Activated CD4-positive, alpha-beta T cell treated with anti-CD3 and anti-CD28 coated beads for 36 hours (primary cell): ENCODE measurements at regions not wholly inside any gene's neighbourhood (a gene's known extent, or its start where the extent isn't known, plus 50 kb on each side); places are given as distances from the start of the nearest gene placed in this dataset.

ENCODE experiments used
- ATAC-seq: fragments of 200-7000 bp; cut with Tn5 transposase; one replicate; pipeline ENCODE4 v1.10.0; 2021; ENCODE audit warnings: mild to moderate bottlenecking, moderate library complexity
- CTCF ChIA-PET: fragments of 350-600 bp; sonication (Branson Sonifier 250); formaldehyde crosslinking; loops from one replicate; lab custom pipeline; 2021; ENCODE audit warnings: antibody characterized with exemption; lab: Charles Lee
- POLR2A ChIA-PET: fragments of 350-600 bp; sonication (Branson Sonifier 250); formaldehyde crosslinking; loops from one replicate; lab custom pipeline; 2021; ENCODE audit warnings: antibody characterized with exemption, inconsistent platforms; lab: Charles Lee
- DNase-seq: peaks from one replicate; pipeline ENCODE4 v3.0.0-alpha.2; 2020
- H3K27ac Mint-ChIP-seq: one replicate; pipeline ENCODE4 v1.8.0; 2021; ENCODE audit warnings: mixed read lengths
- H3K27me3 Mint-ChIP-seq: one replicate; pipeline ENCODE4 v1.8.0; 2021; ENCODE audit warnings: mixed read lengths
- H3K36me3 Mint-ChIP-seq: one replicate; pipeline ENCODE4 v1.8.0; 2021; ENCODE audit warnings: low read depth, mixed read lengths
- H3K4me1 Mint-ChIP-seq: one replicate; pipeline ENCODE4 v1.8.0; 2021; ENCODE audit warnings: mixed read lengths
- H3K4me3 Mint-ChIP-seq: one replicate; pipeline ENCODE4 v1.8.0; 2021; ENCODE audit warnings: mild to moderate bottlenecking, moderate library complexity, mixed read lengths
- H3K9me3 Mint-ChIP-seq: one replicate; pipeline ENCODE4 v1.8.0; 2021; ENCODE audit warnings: low read depth, mixed read lengths
- intact Hi-C, 2 experiments: fragments of 100-400 bp; cut with DNase I in 1 of 2; cut with micrococcal nuclease in 1 of 2; formaldehyde crosslinking; loops; one replicate each; pipeline versions ENCODE4 v1.14.2 to v1.15.1; 2022 to 2024; cut with DNase I, micrococcal nuclease

GRCh38 chr11:80362563-80363340 lies 921.9 kb upstream of the TENM4 start:
- Mint-ChIP-seq H3K9me3 (peaks cover 3% of the 10 kb centered on the region), H3K4me1 (no peaks in the 10 kb centered on the region), H3K36me3 (no peaks in the 10 kb centered on the region), H3K27ac (no peak overlapping the region), H3K27me3 (no peaks in the 10 kb centered on the region), H3K4me3 (no peak overlapping the region)
- ChIA-PET POLR2A (no interaction called here), CTCF (no interaction called here)
- ATAC-seq (no peak), DNase-seq (no peak)
- intact Hi-C loops: no loop called here

- Mint-ChIP-seq H3K4me1 (no peaks in the 10 kb centered on the region), H3K27ac (no peak overlapping the region), H3K9me3 (peaks cover 4% of the 10 kb centered on the region), H3K27me3 (no peaks in the 10 kb centered on the region), H3K4me3 (no peak overlapping the region), H3K36me3 (no peaks in the 10 kb centered on the region)
- ChIA-PET CTCF (no interaction called here), POLR2A (no interaction called here)
- no peak for ATAC-seq
- intact Hi-C loops: no loop called here
- no peak for DNase-seq
These were observed 914.4 kb upstream of the TENM4 start for GRCh38 chr11:80355251-80355650.

- Mint-ChIP-seq H3K27ac (no peak overlapping the region), H3K9me3 (no peaks in the 10 kb centered on the region), H3K27me3 (no peaks in the 10 kb centered on the region), H3K4me1 (no peaks in the 10 kb centered on the region), H3K4me3 (no peak overlapping the region), H3K36me3 (no peaks in the 10 kb centered on the region)
- DNase-seq: no peak
- no peak for ATAC-seq
- ChIA-PET CTCF (no interaction called here), POLR2A (no interaction called here)
- intact Hi-C loops: no loop called here
These were observed 909.7 kb upstream of the TENM4 start for GRCh38 chr11:80350541-80350940.

GRCh38 chr11:80349997-80350396 lies 909.2 kb upstream of the TENM4 start:
- H3K9me3 Mint-ChIP-seq: no peaks in the 10 kb centered on the region
- no peak for DNase-seq
- H3K27me3 Mint-ChIP-seq: no peaks in the 10 kb centered on the region
- no peaks in the 10 kb centered on the region for H3K4me1 Mint-ChIP-seq
- intact Hi-C loops: no loop called here
- CTCF ChIA-PET: interaction anchor here (0.6 kb wide), 1 partner anchor 80 kb away, joined by 3 read pairs; no protein-coding TSS in a partner anchor
- H3K4me3 Mint-ChIP-seq: no peak overlapping the region
- POLR2A ChIA-PET: no interaction called here
- H3K36me3 Mint-ChIP-seq: no peaks in the 10 kb centered on the region
- ATAC-seq: no peak
- H3K27ac Mint-ChIP-seq: no peak overlapping the region

- no peak for ATAC-seq
- peaks cover under 1% of the 10 kb centered on the region for H3K9me3 Mint-ChIP-seq
- intact Hi-C loops: no loop called here
- ChIA-PET CTCF (no interaction called here), POLR2A (no interaction called here)
- H3K36me3 Mint-ChIP-seq: no peaks in the 10 kb centered on the region
- no peaks in the 10 kb centered on the region for H3K4me1 Mint-ChIP-seq
- no peaks in the 10 kb centered on the region for H3K27me3 Mint-ChIP-seq
- no peak overlapping the region for H3K27ac Mint-ChIP-seq
- no peak for DNase-seq
- H3K4me3 Mint-ChIP-seq: no peak overlapping the region
These were observed 905.7 kb upstream of the TENM4 start for GRCh38 chr11:80346353-80347059.

GRCh38 chr11:80343436-80343835 lies 902.6 kb upstream of the TENM4 start:
- no peaks in the 10 kb centered on the region for H3K27me3 Mint-ChIP-seq
- H3K4me1 Mint-ChIP-seq: no peaks in the 10 kb centered on the region
- no peak overlapping the region for H3K4me3 Mint-ChIP-seq
- intact Hi-C loops: no loop called here
- DNase-seq (no peak), ATAC-seq (no peak)
- no peaks in the 10 kb centered on the region for H3K36me3 Mint-ChIP-seq
- ChIA-PET POLR2A (no interaction called here), CTCF (no interaction called here)
- no peak overlapping the region for H3K27ac Mint-ChIP-seq
- H3K9me3 Mint-ChIP-seq: peaks cover 6% of the 10 kb centered on the region

GRCh38 chr11:80338231-80338630 lies 897.4 kb upstream of the TENM4 start:
- no peaks in the 10 kb centered on the region for H3K36me3 Mint-ChIP-seq
- POLR2A ChIA-PET: no interaction called here
- no peak for DNase-seq
- ATAC-seq: no peak
- H3K4me1 Mint-ChIP-seq: no peaks in the 10 kb centered on the region
- H3K4me3 Mint-ChIP-seq: no peak overlapping the region
- H3K9me3 Mint-ChIP-seq: peaks cover 8% of the 10 kb centered on the region
- intact Hi-C loops: no loop called here
- H3K27ac Mint-ChIP-seq: no peak overlapping the region
- CTCF ChIA-PET: no interaction called here
- H3K27me3 Mint-ChIP-seq: no peaks in the 10 kb centered on the region

GRCh38 chr11:80331694-80332093 lies 890.9 kb upstream of the TENM4 start:
- CTCF ChIA-PET: interaction anchor here (0.6 kb wide), 2 partner anchors 11 to 464 kb away, joined by 3 to 4 read pairs; no protein-coding TSS in a partner anchor

GRCh38 chr11:80330264-80330663 lies 889.4 kb upstream of the TENM4 start:
- intact Hi-C loops: no loop called here
- Mint-ChIP-seq H3K4me3 (no peak overlapping the region), H3K27ac (no peak overlapping the region), H3K9me3 (peaks cover 2% of the 10 kb centered on the region), H3K27me3 (no peaks in the 10 kb centered on the region), H3K4me1 (no peaks in the 10 kb centered on the region), H3K36me3 (no peaks in the 10 kb centered on the region)
- ATAC-seq (no peak), DNase-seq (no peak)
- ChIA-PET CTCF (no interaction called here), POLR2A (no interaction called here)

More at GRCh38 chr11:80331694-80332093, 890.9 kb upstream of the TENM4 start:
- no peaks in the 10 kb centered on the region for H3K4me1 Mint-ChIP-seq
- H3K27me3 Mint-ChIP-seq: no peaks in the 10 kb centered on the region
- H3K27ac Mint-ChIP-seq: no peak overlapping the region
- POLR2A ChIA-PET: no interaction called here
- no peaks in the 10 kb centered on the region for H3K36me3 Mint-ChIP-seq
- no peak overlapping the region for H3K4me3 Mint-ChIP-seq
- no peak for DNase-seq
- H3K9me3 Mint-ChIP-seq: peaks cover 4% of the 10 kb centered on the region
- no peak for ATAC-seq
- intact Hi-C loops: no loop called here

GRCh38 chr11:80328774-80329173 lies 887.9 kb upstream of the TENM4 start:
- POLR2A ChIA-PET: no interaction called here
- H3K9me3 Mint-ChIP-seq: peaks cover 3% of the 10 kb centered on the region
- CTCF ChIA-PET: no interaction called here
- intact Hi-C loops: no loop called here
- no peak for DNase-seq
- ATAC-seq: no peak
- no peaks in the 10 kb centered on the region for H3K27me3 Mint-ChIP-seq
- H3K4me1 Mint-ChIP-seq: no peaks in the 10 kb centered on the region
- H3K36me3 Mint-ChIP-seq: no peaks in the 10 kb centered on the region
- no peak overlapping the region for H3K4me3 Mint-ChIP-seq
- H3K27ac Mint-ChIP-seq: no peak overlapping the region

GRCh38 chr11:80327956-80328614 lies 887.3 kb upstream of the TENM4 start:
- no peaks in the 10 kb centered on the region for H3K4me1 Mint-ChIP-seq
- H3K4me3 Mint-ChIP-seq: no peak overlapping the region
- no peak overlapping the region for H3K27ac Mint-ChIP-seq
- intact Hi-C loops: no loop called here
- H3K9me3 Mint-ChIP-seq: peaks cover 3% of the 10 kb centered on the region
- H3K36me3 Mint-ChIP-seq: no peaks in the 10 kb centered on the region
- H3K27me3 Mint-ChIP-seq: no peaks in the 10 kb centered on the region
- no peak for ATAC-seq
- ChIA-PET POLR2A (no interaction called here), CTCF (no interaction called here)
- no peak for DNase-seq

- ATAC-seq: no peak
- Mint-ChIP-seq H3K27me3 (no peaks in the 10 kb centered on the region), H3K27ac (no peak overlapping the region), H3K4me1 (no peaks in the 10 kb centered on the region), H3K9me3 (peaks cover 6% of the 10 kb centered on the region), H3K4me3 (no peak overlapping the region), H3K36me3 (no peaks in the 10 kb centered on the region)
- CTCF ChIA-PET: no interaction called here
- no peak for DNase-seq
- POLR2A ChIA-PET: no interaction called here
- intact Hi-C loops: no loop called here
These were observed 881.0 kb upstream of the TENM4 start for GRCh38 chr11:80321786-80322185.
